ENCODE measurements at regions not wholly inside any gene's neighbourhood (a gene's known extent, or its start where the extent isn't known, plus 50 kb on each side); places are given as distances from the start of the nearest gene placed in this dataset.
"Not testable (repeated sequence)": the region's sequence is repeated elsewhere in the genome, so short reads cannot be mapped to it uniquely, and the experiment has no call there.

DNA sequence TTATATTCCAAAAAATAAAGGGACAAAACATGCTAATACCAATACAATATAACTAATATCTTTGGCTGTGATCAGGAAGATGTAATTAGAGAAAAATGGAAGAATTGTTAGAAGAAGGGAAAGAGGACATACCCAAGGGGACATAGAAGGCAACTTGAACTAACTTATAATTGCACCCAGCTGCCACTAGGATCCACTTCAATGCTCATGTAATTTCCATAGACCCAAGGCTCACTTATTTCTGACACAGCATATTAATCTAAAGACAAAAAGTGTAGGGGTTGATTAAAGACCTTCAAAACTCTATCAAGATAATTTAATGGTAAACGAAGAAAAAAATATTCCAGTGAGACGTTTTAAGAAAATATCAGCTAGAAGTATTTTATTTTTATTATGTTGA is 396.0 kb upstream of the ADGRB3 start:
- no peak for DNase-seq (ENCODE audit: low read depth in 3 of 3, low spot score in 2 of 3)

DNA sequence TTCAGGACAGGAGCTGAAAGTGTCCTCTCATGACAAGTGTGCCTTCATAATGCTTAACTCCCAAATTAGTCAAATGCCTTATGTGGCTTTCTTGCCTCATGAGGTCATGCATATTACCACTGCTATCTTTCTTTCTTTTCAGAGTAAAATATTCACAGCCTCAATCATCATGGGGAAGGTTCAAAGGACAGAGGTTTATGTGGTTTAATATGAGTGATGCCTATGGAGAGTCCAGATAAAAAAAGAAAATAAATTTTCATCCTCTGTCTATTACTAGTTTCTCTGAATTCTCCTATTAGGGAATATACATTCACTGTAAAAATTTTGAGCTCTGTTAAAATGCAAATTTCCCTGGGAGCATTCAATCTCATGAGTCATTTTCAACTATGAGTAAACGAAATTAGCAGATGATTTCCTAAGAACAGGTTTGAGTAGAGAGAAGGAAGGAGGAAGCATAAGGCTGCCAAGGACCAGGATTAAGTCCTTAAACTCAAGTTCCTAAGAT is 396.9 kb upstream of the ADGRB3 start:
- no peak for DNase-seq (ENCODE audit: low read depth in 3 of 3, low spot score in 2 of 3)

DNA sequence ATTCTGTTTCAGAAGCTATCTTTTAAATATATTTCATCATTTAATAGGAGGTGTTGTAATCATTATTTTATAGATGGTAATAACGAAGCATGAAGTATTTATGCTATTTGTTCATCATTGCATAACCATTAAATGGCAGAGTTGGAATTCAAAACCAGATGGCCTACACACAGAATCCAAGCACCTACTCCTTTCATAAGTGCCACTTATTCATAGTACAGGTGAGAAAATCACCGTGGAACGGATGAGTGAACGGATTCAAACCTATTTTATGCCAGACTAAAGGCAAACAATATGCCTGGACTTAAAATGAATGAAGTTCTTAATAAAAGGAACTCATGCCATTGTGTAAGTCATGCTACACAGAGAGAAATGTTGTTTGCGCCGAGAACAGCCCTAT is 397.9 kb upstream of the ADGRB3 start:
- DNase-seq (ENCODE audit: low read depth in 3 of 3, low spot score in 2 of 3): no peak

- no peak for DNase-seq (ENCODE audit: low read depth in 3 of 3, low spot score in 2 of 3)
These were observed 399.7 kb upstream of the ADGRB3 start for GRCh38 chr6:68235326-68235784.

- DNase-seq (ENCODE audit: low read depth in 3 of 3, low spot score in 2 of 3): no peak
These were observed 401.5 kb upstream of the ADGRB3 start for GRCh38 chr6:68233623-68234022.

DNA sequence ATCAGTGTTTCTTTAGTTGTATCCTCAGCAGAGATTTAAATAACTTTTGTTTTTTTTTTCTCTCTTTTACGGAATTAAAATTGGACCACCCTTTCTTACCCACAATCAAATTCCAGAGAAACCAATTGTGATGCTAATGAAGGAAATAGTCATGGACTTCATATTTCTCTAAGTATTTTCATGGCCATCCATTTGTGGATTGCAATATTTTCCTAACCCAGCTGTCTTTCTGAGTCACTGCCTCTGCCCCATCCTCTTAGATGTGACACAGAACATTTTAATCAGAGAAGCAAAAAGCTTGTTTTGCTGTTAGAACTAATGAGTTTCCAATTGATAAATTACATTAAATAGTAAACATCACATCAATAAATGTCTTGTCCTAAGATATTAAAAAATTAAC is 405.5 kb upstream of the ADGRB3 start:
- no peak for DNase-seq (ENCODE audit: low read depth in 3 of 3, low spot score in 2 of 3)

DNA sequence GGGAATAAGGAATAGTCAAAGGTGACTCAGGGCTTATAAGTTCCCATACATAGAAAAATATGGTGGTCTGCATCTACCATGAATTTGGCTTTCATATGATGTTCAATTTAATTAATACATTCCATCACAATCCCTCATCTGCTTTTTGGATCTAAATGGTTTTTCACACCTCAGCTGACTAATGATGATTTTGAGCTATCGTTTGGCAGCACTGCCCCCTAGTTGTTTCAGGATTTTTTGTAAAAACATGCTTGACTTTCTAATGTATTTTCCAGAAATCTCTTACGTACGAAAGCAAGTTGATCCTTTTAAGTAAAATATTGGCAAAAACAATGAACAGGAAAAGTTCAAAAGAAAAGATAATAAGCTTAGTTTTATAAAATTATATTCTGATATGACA is 408.6 kb upstream of the ADGRB3 start:
- DNase-seq (ENCODE audit: low read depth in 3 of 3, low spot score in 2 of 3): no peak

GRCh38 chr6:68225729-68226128 is 409.4 kb upstream of the ADGRB3 start:
- no peak for DNase-seq (ENCODE audit: low read depth in 3 of 3, low spot score in 2 of 3)

- no peak for DNase-seq (ENCODE audit: low read depth in 3 of 3, low spot score in 2 of 3)
These were observed 423.8 kb upstream of the ADGRB3 start for GRCh38 chr6:68211242-68211795.

GRCh38 chr6:68207612-68208011 is 427.5 kb upstream of the ADGRB3 start:
- not testable (repeated sequence) for DNase-seq (ENCODE audit: low read depth in 3 of 3, low spot score in 2 of 3)

GRCh38 chr6:68200929-68201328 is 434.2 kb upstream of the ADGRB3 start:
- no peak for DNase-seq (ENCODE audit: low read depth in 3 of 3, low spot score in 2 of 3)

DNA sequence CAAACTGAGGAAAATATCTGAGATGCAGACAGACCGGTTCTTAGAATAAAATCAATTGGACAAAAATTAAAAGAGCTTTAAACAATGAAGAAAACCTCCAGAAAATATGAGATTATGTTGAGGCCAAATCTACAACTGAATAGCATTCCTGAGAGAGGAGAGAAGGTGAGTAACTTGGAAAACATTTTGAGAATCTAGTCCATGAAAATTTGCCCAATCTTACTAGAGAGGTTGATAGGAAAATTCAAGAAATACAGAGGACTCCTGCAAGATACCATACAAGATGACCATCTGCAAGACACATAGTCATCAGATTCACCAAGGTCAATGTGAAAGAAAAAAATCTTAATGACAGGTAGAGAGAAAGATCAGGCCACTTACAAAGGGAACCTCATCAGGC is 437.7 kb upstream of the ADGRB3 start:
- no peak for DNase-seq (ENCODE audit: low read depth in 3 of 3, low spot score in 2 of 3)

DNA sequence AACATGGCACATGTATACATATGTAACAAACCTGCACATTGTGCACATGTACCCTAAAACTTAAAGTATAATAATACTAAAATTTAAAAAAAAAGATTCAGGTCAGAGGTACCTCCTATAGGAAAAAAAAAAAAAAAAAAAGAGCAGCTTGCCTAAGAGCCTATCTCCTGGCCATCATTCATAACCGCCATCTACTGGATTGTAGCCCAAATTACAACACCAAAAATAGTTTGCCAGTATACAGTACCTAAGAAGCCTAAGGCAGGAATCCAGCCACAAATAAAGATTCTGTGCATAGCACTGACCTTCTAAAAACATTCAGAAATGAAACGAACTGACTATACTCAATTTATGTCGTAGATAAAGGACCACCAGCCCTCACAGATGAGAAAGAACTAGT is 438.4 kb upstream of the ADGRB3 start:
- no peak for DNase-seq (ENCODE audit: low read depth in 3 of 3, low spot score in 2 of 3)

GRCh38 chr6:68195753-68196152 is 439.3 kb upstream of the ADGRB3 start:
- DNase-seq (ENCODE audit: low read depth in 3 of 3, low spot score in 2 of 3): not testable (repeated sequence)

- DNase-seq (ENCODE audit: low read depth in 3 of 3, low spot score in 2 of 3): no peak
These were observed 440.1 kb upstream of the ADGRB3 start for GRCh38 chr6:68194846-68195478.

DNA sequence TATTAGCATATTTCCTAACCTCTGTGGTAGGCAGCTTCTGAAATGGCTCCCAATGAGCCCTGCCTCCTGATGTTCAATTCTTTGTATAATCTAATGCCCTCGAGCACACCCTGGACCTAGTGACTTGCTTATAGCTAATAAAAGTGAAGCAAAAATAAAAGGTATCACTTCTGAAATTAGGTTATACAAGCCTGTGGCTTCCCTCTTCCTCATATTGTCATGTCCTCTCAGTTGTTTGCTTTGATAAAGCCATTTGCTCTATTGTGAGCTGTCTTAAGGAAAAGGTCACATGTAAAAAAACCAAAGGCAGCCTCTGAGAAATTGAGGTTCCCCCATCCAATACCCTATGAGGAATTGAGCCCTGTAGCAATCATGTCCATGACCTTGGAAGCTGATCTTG is 442.1 kb upstream of the ADGRB3 start:
- DNase-seq (ENCODE audit: low read depth in 3 of 3, low spot score in 2 of 3): no peak

GRCh38 chr6:68189217-68189815 is 445.8 kb upstream of the ADGRB3 start:
- no peak for DNase-seq (ENCODE audit: low read depth in 3 of 3, low spot score in 2 of 3)

GRCh38 chr6:68186870-68187269 is 448.2 kb upstream of the ADGRB3 start:
- no peak for DNase-seq (ENCODE audit: low read depth in 3 of 3, low spot score in 2 of 3)

DNA sequence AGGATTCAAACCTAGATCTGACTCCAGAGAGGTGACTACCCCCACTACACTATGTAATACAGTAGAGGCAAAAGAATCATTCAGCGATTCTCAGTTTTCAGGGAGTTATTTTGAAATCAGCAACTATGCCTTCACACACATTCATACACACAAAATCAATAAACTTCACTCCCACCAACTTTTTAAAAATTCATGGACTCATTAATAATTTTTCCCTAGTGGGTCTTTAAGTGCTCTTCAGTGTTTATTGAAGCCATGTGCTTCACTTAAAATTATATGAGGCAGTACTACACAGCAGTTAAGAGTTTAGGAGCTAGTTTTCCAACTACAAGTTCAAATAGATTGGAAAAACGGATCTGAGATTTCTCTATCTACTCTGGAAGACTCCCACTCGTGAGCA is 452.7 kb upstream of the ADGRB3 start:
- DNase-seq (ENCODE audit: low read depth in 3 of 3, low spot score in 2 of 3): no peak

- not testable (repeated sequence) for DNase-seq (ENCODE audit: low read depth in 3 of 3, low spot score in 2 of 3)
These were observed 454.1 kb upstream of the ADGRB3 start for GRCh38 chr6:68181027-68181426.

DNA sequence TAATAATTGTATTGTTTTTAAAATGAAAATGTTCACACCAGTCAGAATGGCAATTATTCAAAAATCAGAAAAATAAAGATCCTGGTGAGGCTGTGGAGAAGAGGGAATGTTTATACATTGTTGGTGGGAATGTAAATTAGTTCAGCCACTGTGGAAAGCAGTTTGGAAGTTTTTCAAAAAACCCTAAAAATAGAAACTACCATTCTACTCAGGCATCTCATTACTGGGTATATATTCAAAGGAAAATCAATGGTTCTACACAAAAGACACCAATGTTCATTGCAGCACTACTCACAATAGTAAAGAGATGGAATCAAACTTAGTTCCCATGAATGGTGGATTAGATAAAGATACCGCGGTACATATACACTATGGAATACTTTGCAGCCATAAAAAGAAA is 461.5 kb upstream of the ADGRB3 start:
- no peak for DNase-seq (ENCODE audit: low read depth in 3 of 3, low spot score in 2 of 3)

DNA sequence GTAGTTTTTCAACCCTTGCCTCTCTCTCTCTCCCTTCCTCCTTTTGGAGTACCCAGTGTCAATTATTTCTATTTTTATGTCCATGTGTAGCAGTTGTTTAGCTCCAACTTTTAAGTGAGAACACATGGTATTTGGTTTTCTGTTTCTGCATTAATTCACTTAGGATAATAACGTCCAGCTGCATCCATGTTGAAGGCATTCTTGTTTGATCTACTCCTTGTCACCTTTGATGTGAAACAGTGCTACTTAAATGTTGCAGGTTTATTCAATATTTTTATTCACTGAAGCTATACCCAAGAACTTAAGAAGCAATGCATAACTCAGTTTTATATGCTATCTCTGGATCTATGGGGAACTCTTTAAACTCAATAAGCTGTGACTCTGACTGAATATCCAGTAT is 465.2 kb upstream of the ADGRB3 start:
- no peak for DNase-seq (ENCODE audit: low read depth in 3 of 3, low spot score in 2 of 3)

Data from right renal cortex interstitium (tissue), 3 donors.